ENCODE measurements at regions not wholly inside any gene's neighbourhood (a gene's known extent, or its start where the extent isn't known, plus 50 kb on each side); places are given as distances from the start of the nearest gene placed in this dataset.

DNA sequence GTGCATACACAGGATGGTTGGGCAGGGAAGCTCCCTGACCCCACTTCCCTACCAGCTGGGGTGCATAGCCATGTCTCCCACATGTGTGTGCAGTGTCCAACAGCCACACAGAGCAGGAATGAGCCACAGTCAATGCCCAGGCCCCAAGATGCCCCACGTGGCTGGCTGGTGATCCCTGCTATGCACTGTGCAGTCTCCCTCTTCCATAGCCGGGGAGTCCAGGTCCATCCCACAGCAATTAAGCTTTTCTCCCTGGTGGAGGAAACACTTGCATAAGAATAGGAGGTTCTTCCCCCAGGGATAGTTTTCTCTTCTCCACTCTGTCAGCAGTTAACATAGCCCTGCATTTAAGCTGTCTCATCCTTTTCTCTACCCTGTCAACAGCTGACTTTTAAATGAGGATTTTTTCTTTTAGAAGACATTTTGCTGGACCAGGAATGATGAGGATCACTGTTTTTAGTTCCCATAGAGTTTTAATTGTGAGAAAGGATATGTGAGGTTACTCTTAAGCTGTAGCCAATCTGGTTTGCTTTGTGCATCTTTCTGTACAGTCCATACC is 396.5 kb upstream of the VWC2 start:
- Histone ChIP-seq H3K27me3 (ENCODE audit: control insufficient read depth in 1 of 2, insufficient read depth in 2 of 2, low read length in 2 of 2) (no peaks in the 10 kb centered on the region), H3K27ac (ENCODE audit: low read depth in 2 of 2, low read length in 1 of 2) (no peak overlapping the region), H3K36me3 (ENCODE audit: control insufficient read depth in 2 of 2, insufficient read depth in 2 of 2, low read length in 1 of 2) (no peaks in the 10 kb centered on the region), H3K4me1 (ENCODE audit: control insufficient read depth in 2 of 2, insufficient read depth in 2 of 2, low read length in 1 of 2) (no peaks in the 10 kb centered on the region), H3K9me3 (ENCODE audit: control insufficient read depth in 2 of 2, insufficient read depth in 1 of 2, low read depth in 1 of 2, low read length in 1 of 2) (peaks cover 3 to 6% of the 10 kb centered on the region in 2 donors), H3K4me3 (ENCODE audit: low read depth in 1 of 2, low read length in 2 of 2) (no peak overlapping the region)
- WGBS, 2 donors: 73 to 76% methylated on average over 2 of the region's 2 CpGs

DNA sequence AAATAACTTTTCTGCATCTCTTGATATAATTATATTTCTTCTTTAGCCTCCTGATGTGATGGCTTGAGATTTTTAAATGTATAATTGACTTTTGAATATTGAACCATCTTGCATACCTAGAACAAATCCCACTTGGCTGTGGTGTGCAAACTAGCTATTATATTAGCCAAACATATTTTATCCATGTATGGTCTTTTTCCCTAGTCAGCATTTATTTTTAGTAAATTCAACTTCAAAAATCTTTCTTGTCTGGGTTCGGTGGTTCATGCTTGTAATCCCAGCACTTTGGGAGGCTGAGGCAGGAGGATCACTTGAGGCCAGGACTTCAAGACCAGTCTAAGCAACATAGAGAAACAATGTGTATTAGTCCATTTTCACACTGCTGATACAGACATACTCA is 386.6 kb upstream of the VWC2 start:
- peaks cover 0 to 5% of the 10 kb centered on the region in 2 donors for H3K9me3 ChIP-seq (ENCODE audit: control insufficient read depth in 2 of 2, insufficient read depth in 1 of 2, low read depth in 1 of 2, low read length in 1 of 2)
- no peaks in the 10 kb centered on the region for H3K4me1 ChIP-seq (ENCODE audit: control insufficient read depth in 2 of 2, insufficient read depth in 2 of 2, low read length in 1 of 2)
- H3K27ac ChIP-seq (ENCODE audit: low read depth in 2 of 2, low read length in 1 of 2): no peak overlapping the region
- no peaks in the 10 kb centered on the region for H3K27me3 ChIP-seq (ENCODE audit: control insufficient read depth in 1 of 2, insufficient read depth in 2 of 2, low read length in 2 of 2)
- H3K36me3 ChIP-seq (ENCODE audit: control insufficient read depth in 2 of 2, insufficient read depth in 2 of 2, low read length in 1 of 2): no peaks in the 10 kb centered on the region
- 86 to 94% methylated on average over 1 of the region's 1 CpG for WGBS, 2 donors
- no peak overlapping the region for H3K4me3 ChIP-seq (ENCODE audit: low read depth in 1 of 2, low read length in 2 of 2)

DNA sequence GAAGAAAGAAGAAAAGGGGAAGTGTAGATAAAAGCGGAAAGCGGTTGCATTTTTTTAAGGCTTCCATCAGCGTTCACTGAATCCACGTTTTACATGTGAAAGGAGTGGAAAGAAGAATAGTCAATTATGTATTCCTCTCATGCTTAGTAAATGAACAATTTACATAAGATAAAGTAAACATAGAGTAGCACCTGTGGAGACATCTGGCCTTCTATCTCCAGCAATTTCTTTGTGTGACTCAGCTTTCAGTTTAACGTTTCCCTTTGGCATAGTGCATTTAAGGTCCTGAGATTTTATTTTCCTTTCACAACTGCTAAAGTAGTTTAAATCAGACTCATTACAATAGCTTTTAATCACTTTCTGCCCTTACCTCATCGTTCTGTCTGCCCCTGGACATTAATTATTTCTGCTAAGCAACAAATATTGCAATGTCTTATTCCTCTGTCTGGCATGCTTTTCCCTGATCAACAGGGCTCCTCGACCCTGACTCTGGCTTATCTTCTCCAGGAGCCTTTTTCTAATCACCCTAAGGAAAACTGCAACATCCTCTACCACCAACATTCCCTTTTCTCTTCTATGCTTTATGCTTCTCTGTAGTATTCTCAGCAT is 383.5 kb upstream of the VWC2 start:
- no peak overlapping the region for H3K4me3 ChIP-seq (ENCODE audit: low read depth in 1 of 2, low read length in 2 of 2)
- H3K9me3 ChIP-seq (ENCODE audit: control insufficient read depth in 2 of 2, insufficient read depth in 1 of 2, low read depth in 1 of 2, low read length in 1 of 2): peaks cover 0 to 5% of the 10 kb centered on the region in 2 donors
- H3K4me1 ChIP-seq (ENCODE audit: control insufficient read depth in 2 of 2, insufficient read depth in 2 of 2, low read length in 1 of 2): no peaks in the 10 kb centered on the region
- no peaks in the 10 kb centered on the region for H3K36me3 ChIP-seq (ENCODE audit: control insufficient read depth in 2 of 2, insufficient read depth in 2 of 2, low read length in 1 of 2)
- no peak overlapping the region for H3K27ac ChIP-seq (ENCODE audit: low read depth in 2 of 2, low read length in 1 of 2)
- H3K27me3 ChIP-seq (ENCODE audit: control insufficient read depth in 1 of 2, insufficient read depth in 2 of 2, low read length in 2 of 2): no peaks in the 10 kb centered on the region
- 58 to 67% methylated on average over 7 of the region's 7 CpGs for WGBS, 2 donors

DNA sequence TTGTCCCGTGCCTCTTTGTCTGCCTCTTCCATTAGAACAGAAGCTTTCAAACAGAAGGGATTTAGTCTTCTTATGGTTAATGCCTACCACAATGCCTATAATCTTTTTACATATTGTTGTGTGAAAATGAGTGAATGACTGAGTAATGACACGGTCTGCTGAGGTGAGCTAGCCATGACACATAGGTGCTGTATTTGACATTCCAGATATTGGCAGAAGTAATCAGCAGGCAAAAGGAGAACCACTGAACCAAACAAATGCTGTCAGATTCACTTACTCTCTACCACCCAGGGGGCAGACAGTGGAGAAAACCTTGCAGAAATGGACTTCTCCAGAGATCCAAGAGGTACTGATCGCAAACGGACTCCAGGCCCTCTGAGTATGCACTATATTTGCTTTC is 377.2 kb upstream of the VWC2 start:
- H3K27ac ChIP-seq (ENCODE audit: low read depth in 2 of 2, low read length in 1 of 2): no peak overlapping the region
- H3K9me3 ChIP-seq (ENCODE audit: control insufficient read depth in 2 of 2, insufficient read depth in 1 of 2, low read depth in 1 of 2, low read length in 1 of 2): no peaks in the 10 kb centered on the region
- no peaks in the 10 kb centered on the region for H3K36me3 ChIP-seq (ENCODE audit: control insufficient read depth in 2 of 2, insufficient read depth in 2 of 2, low read length in 1 of 2)
- WGBS, 2 donors: 59 to 66% methylated on average over 4 of the region's 4 CpGs
- no peak overlapping the region for H3K4me3 ChIP-seq (ENCODE audit: low read depth in 1 of 2, low read length in 2 of 2)
- H3K4me1 ChIP-seq (ENCODE audit: control insufficient read depth in 2 of 2, insufficient read depth in 2 of 2, low read length in 1 of 2): peaks cover 0 to 2% of the 10 kb centered on the region in 2 donors
- H3K27me3 ChIP-seq (ENCODE audit: control insufficient read depth in 1 of 2, insufficient read depth in 2 of 2, low read length in 2 of 2): no peaks in the 10 kb centered on the region

DNA sequence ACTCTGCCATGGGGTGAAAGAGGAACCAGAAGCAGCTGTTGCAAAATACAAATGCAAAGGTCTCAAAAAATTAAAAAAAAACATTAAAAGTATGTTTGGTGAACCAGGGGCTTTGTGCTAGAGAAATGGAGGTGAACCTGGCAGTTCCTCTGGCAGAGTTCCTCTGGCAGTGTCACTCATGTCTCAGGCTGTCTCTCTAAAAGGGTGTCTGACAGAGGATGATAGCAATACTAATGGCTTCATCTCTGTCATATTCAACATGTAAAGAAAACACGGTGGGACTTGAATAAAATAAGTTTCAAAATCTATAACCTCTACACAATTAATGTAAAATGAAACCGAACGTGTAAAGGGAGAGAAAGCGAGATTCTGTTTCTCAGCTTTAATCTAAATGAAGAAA is 375.7 kb upstream of the VWC2 start:
- Histone ChIP-seq H3K36me3 (ENCODE audit: control insufficient read depth in 2 of 2, insufficient read depth in 2 of 2, low read length in 1 of 2) (no peaks in the 10 kb centered on the region), H3K9me3 (ENCODE audit: control insufficient read depth in 2 of 2, insufficient read depth in 1 of 2, low read depth in 1 of 2, low read length in 1 of 2) (no peaks in the 10 kb centered on the region), H3K27me3 (ENCODE audit: control insufficient read depth in 1 of 2, insufficient read depth in 2 of 2, low read length in 2 of 2) (no peaks in the 10 kb centered on the region), H3K4me1 (ENCODE audit: control insufficient read depth in 2 of 2, insufficient read depth in 2 of 2, low read length in 1 of 2) (peaks cover 0 to 2% of the 10 kb centered on the region in 2 donors), H3K27ac (ENCODE audit: low read depth in 2 of 2, low read length in 1 of 2) (no peak overlapping the region), H3K4me3 (ENCODE audit: low read depth in 1 of 2, low read length in 2 of 2) (no peak overlapping the region)
- 90% methylated on average over 4 of the region's 4 CpGs for WGBS, 2 donors

DNA sequence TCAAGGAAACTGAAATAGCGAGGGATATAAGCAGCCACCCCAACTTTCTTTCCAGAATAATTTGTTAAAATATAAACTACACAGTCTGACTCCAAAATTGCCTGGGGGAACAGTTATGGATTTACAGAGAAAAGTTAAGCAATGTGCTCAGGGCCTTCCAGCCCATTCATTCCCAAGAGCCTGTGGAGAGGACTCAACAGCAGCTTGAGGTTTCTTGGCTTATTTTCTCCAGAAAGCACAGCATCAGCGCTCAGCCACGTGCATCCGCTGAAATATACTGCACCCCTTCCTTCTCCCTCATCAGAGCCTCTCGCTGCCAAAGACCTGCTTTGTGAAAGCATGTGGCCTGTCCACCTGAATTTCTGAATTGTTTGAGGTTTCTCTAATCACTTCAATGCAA is 375.2 kb upstream of the VWC2 start:
- H3K36me3 ChIP-seq (ENCODE audit: control insufficient read depth in 2 of 2, insufficient read depth in 2 of 2, low read length in 1 of 2): no peaks in the 10 kb centered on the region
- no peak overlapping the region for H3K4me3 ChIP-seq (ENCODE audit: low read depth in 1 of 2, low read length in 2 of 2)
- no peaks in the 10 kb centered on the region for H3K27me3 ChIP-seq (ENCODE audit: control insufficient read depth in 1 of 2, insufficient read depth in 2 of 2, low read length in 2 of 2)
- 64 to 76% methylated on average over 5 of the region's 5 CpGs for WGBS, 2 donors
- H3K27ac ChIP-seq (ENCODE audit: low read depth in 2 of 2, low read length in 1 of 2): no peak overlapping the region
- no peaks in the 10 kb centered on the region for H3K9me3 ChIP-seq (ENCODE audit: control insufficient read depth in 2 of 2, insufficient read depth in 1 of 2, low read depth in 1 of 2, low read length in 1 of 2)
- H3K4me1 ChIP-seq (ENCODE audit: control insufficient read depth in 2 of 2, insufficient read depth in 2 of 2, low read length in 1 of 2): peaks cover 0 to 2% of the 10 kb centered on the region in 2 donors

DNA sequence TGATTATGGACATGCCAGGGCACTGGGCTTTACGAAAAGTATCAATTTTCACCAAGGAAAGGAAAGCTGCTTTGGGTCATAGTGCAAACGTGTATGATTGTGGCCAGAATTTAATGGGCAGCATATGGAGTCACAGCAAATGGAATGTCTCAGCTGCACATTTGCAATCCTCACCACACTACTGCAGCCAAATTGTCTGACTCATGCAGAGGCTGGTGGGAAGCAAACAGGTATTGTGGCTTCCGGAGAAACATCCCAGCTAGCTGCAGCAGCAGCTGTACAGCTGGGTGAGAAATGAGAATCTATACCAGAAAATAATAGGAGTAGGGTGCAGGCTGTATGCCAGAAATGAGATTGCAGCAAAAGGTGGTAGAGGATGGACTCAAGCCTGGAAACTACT is 374.7 kb upstream of the VWC2 start:
- Histone ChIP-seq H3K4me1 (ENCODE audit: control insufficient read depth in 2 of 2, insufficient read depth in 2 of 2, low read length in 1 of 2) (peaks cover 0 to 2% of the 10 kb centered on the region in 2 donors), H3K4me3 (ENCODE audit: low read depth in 1 of 2, low read length in 2 of 2) (no peak overlapping the region), H3K27me3 (ENCODE audit: control insufficient read depth in 1 of 2, insufficient read depth in 2 of 2, low read length in 2 of 2) (no peaks in the 10 kb centered on the region), H3K27ac (ENCODE audit: low read depth in 2 of 2, low read length in 1 of 2) (no peak overlapping the region), H3K36me3 (ENCODE audit: control insufficient read depth in 2 of 2, insufficient read depth in 2 of 2, low read length in 1 of 2) (no peaks in the 10 kb centered on the region), H3K9me3 (ENCODE audit: control insufficient read depth in 2 of 2, insufficient read depth in 1 of 2, low read depth in 1 of 2, low read length in 1 of 2) (no peaks in the 10 kb centered on the region)
- 33 to 40% methylated on average over 3 of the region's 3 CpGs for WGBS, 2 donors

DNA sequence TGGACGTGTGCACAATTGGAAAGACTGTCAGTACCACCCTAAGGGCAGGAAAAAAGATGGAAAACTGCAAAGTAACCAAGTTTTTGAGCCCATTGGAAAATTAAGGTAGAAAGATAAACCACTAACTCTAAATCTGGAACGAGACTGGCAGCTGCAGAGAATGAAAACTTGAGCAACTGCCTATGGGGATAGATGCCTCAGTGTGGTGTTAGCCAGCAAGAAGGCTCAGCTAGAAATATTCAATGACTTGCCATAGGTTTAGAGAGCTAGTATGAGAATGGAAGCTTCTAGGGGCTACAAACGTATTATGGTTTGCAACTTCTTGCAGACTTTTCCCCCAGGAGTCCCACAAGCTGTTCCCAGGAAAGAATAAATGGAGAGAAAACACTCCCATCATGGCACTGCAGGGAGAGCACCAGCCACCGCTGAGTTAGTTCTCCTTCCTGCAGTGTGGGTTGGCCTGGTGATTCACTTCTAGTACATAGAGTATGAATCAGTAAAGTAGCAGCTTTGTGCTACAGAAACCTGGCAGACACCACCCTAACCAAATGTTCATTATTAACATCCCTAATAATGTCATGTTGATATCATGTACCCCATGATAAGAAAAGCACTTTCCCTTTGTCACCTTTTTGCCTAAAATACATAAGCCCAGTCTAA is 372.4 kb upstream of the VWC2 start:
- Histone ChIP-seq H3K27me3 (ENCODE audit: control insufficient read depth in 1 of 2, insufficient read depth in 2 of 2, low read length in 2 of 2) (no peaks in the 10 kb centered on the region), H3K4me1 (ENCODE audit: control insufficient read depth in 2 of 2, insufficient read depth in 2 of 2, low read length in 1 of 2) (peaks cover 0 to 2% of the 10 kb centered on the region in 2 donors), H3K27ac (ENCODE audit: low read depth in 2 of 2, low read length in 1 of 2) (no peak overlapping the region), H3K9me3 (ENCODE audit: control insufficient read depth in 2 of 2, insufficient read depth in 1 of 2, low read depth in 1 of 2, low read length in 1 of 2) (no peaks in the 10 kb centered on the region), H3K4me3 (ENCODE audit: low read depth in 1 of 2, low read length in 2 of 2) (no peak overlapping the region), H3K36me3 (ENCODE audit: control insufficient read depth in 2 of 2, insufficient read depth in 2 of 2, low read length in 1 of 2) (no peaks in the 10 kb centered on the region)
- WGBS, 2 donors: 58 to 69% methylated on average over 4 of the region's 4 CpGs

DNA sequence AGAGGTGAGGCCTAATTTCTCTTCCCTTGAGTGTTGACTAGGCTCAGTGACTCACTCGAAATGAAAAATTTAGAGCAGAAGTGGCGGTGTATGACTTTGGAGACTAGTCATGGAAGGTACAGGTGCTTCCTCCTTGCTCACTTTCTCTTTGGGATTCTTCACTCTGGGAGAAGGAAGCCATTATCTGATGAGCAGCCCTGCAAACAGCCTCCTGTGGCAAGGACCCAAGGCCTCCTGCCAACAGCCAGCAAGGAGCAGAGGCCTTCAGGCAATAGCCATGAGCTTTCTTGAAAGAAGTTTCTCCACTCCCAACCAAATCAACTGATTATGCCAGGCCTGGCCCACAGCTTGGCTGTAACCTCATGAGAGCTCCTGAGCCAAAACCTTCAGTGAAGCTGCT is 369.6 kb upstream of the VWC2 start:
- Histone ChIP-seq H3K9me3 (ENCODE audit: control insufficient read depth in 2 of 2, insufficient read depth in 1 of 2, low read depth in 1 of 2, low read length in 1 of 2) (no peaks in the 10 kb centered on the region), H3K36me3 (ENCODE audit: control insufficient read depth in 2 of 2, insufficient read depth in 2 of 2, low read length in 1 of 2) (no peaks in the 10 kb centered on the region), H3K4me1 (ENCODE audit: control insufficient read depth in 2 of 2, insufficient read depth in 2 of 2, low read length in 1 of 2) (no peaks in the 10 kb centered on the region), H3K4me3 (ENCODE audit: low read depth in 1 of 2, low read length in 2 of 2) (no peak overlapping the region), H3K27me3 (ENCODE audit: control insufficient read depth in 1 of 2, insufficient read depth in 2 of 2, low read length in 2 of 2) (no peaks in the 10 kb centered on the region), H3K27ac (ENCODE audit: low read depth in 2 of 2, low read length in 1 of 2) (no peak overlapping the region)
- WGBS, 2 donors: 45 to 79% methylated on average over 2 of the region's 2 CpGs

DNA sequence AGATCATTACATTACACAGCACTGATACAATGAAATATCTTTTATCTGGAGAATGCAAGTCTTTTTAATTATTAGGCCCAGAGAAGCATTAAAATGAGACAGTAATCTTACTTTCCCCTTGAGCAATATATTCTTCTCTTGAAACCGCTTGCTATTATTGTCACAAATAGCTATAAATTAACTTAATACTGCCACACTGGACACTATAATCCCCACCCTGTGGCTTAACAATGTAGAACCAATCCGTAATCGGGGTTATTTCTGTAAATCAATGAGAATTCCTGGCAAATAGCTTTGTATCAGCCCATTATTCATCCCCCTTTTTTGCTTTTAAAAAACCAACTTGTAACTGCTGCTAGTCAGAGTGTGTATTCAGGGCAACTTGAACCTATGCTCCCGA is 366.2 kb upstream of the VWC2 start:
- H3K36me3 ChIP-seq (ENCODE audit: control insufficient read depth in 2 of 2, insufficient read depth in 2 of 2, low read length in 1 of 2): no peaks in the 10 kb centered on the region
- no peaks in the 10 kb centered on the region for H3K9me3 ChIP-seq (ENCODE audit: control insufficient read depth in 2 of 2, insufficient read depth in 1 of 2, low read depth in 1 of 2, low read length in 1 of 2)
- H3K4me3 ChIP-seq (ENCODE audit: low read depth in 1 of 2, low read length in 2 of 2): no peak overlapping the region
- WGBS, 2 donors: 73 to 77% methylated on average over 4 of the region's 4 CpGs
- no peaks in the 10 kb centered on the region for H3K27me3 ChIP-seq (ENCODE audit: control insufficient read depth in 1 of 2, insufficient read depth in 2 of 2, low read length in 2 of 2)
- no peak overlapping the region for H3K27ac ChIP-seq (ENCODE audit: low read depth in 2 of 2, low read length in 1 of 2)
- H3K4me1 ChIP-seq (ENCODE audit: control insufficient read depth in 2 of 2, insufficient read depth in 2 of 2, low read length in 1 of 2): no peaks in the 10 kb centered on the region

All from esophagus (tissue), 2 donors.